Spinal cord (tissue), 9 donors: ENCODE measurements at regions not wholly inside any gene's neighbourhood (a gene's known extent, or its start where the extent isn't known, plus 50 kb on each side); places are given as distances from the start of the nearest gene placed in this dataset.

Source experiments
- DNase-seq, 6 donors: peaks; one replicate each; pipeline versions ENCODE4 v3.0.0 to v3.0.0-alpha.2; 2013 to 2015; ENCODE audit warnings: low spot score in 6 of 6, low read depth in 4 of 6
- H3K27ac ChIP-seq: one replicate; pipeline ENCODE4 v1.5.1; 2013; ENCODE audit warnings: low read depth, low read length, control low read depth
- H3K27me3 ChIP-seq: one replicate; pipeline ENCODE4 v1.6.1; 2013; ENCODE audit warnings: low read length; ENCODE audit not compliant: control insufficient read depth, insufficient read depth
- H3K36me3 ChIP-seq: one replicate; pipeline ENCODE4 v1.6.1; 2013; ENCODE audit warnings: low read length; ENCODE audit not compliant: control insufficient read depth, insufficient read depth
- H3K4me1 ChIP-seq: one replicate; pipeline ENCODE4 v1.6.1; 2013; ENCODE audit warnings: low read length; ENCODE audit not compliant: control insufficient read depth, insufficient read depth
- H3K4me3 ChIP-seq: one replicate; pipeline ENCODE4 v1.5.1; 2013; ENCODE audit warnings: low read depth, low read length, control low read depth
- H3K9me3 ChIP-seq: one replicate; pipeline ENCODE4 v1.6.1; 2013; ENCODE audit warnings: low read length; ENCODE audit not compliant: control insufficient read depth, insufficient read depth
- WGBS: methylation state at CpG from one replicate; pipeline ENCODE4 v1.1.5; 2013; ENCODE audit warnings: missing lambda C conversion rate; ENCODE audit not compliant: insufficient coverage; 5-methylcytosine and 5-hydroxymethylcytosine counted together
- donor health status: healthy.

DNA sequence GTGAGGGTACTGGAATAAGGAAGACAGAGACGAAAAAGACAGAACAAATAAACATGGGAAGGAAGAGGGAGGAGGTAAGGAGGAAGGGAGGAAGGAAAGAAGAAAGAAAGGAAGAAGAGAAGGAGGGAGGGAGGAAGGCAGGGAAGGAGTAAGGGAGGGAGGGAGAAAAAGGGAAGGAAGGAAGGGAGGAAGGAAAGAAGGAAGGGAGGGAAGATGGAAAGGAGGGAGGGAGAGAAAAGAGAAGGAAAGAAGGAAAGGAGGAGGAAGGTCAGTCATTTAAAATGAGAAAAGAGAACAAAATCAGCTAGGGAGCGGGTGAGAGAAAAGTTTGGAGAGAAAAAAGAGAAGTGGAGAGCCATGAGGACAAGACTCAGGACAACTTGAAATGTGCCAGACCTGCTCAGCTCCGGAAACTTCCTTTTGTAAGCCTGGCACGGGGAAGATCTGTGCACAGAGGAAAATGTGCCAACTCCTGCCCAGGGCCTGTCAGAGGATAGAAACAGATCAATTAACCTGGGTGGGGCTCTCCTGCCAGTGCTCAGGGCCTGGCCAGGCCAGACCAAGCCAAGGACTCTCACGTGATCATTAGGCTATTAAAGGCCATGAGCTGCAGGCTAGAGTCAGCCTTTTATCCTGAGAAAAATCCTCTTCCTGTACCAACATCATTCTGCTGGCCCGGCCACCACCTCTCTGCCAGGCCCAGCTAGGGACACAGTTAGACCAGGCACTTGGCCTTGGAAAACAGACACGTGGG, 50.1 kb upstream of the BCL6 start:
- Histone ChIP-seq H3K4me1 (no peaks in the 10 kb centered on the region), H3K9me3 (no peaks in the 10 kb centered on the region), H3K27me3 (no peaks in the 10 kb centered on the region), H3K36me3 (no peaks in the 10 kb centered on the region), H3K27ac (no peak overlapping the region), H3K4me3 (no peak overlapping the region)
- DNase-seq, result no peak
- WGBS, result 83% methylated on average over 6 of the region's 7 CpGs

DNA sequence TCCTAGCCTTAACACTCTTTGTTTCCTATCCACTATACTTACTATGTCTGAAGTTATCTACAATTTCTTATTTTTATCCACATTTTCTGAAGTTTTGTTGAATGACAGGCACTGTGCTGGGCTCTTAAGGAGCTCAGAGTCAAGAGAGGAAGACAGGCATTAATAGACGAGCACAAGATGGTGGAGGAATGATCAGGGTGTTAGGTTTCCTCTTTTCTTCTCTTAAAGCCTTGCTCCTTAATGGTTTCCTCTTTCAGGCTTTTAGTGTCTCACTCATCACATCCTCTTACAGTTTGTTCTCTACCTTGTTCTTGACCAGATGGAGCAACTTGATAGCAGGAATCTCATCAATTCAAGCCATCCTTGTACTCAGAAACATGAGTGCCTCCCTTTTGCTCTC, 52.9 kb upstream of the BCL6 start:
- 80% methylated on average over 1 of the region's 1 CpG for WGBS

GRCh38 chr3:187798531-187799530, 53.6 kb upstream of the BCL6 start:
- H3K27me3 ChIP-seq, result no peaks in the 10 kb centered on the region
- no peaks in the 10 kb centered on the region for H3K9me3 ChIP-seq
- no peaks in the 10 kb centered on the region for H3K4me1 ChIP-seq
- DNase-seq, result no peak
- no peaks in the 10 kb centered on the region for H3K36me3 ChIP-seq
- H3K27ac ChIP-seq, result no peak overlapping the region
- no peak overlapping the region for H3K4me3 ChIP-seq
- WGBS, result 93% methylated on average over 13 of the region's 15 CpGs

More for the DNA sequence above, 52.9 kb upstream of the BCL6 start:
- Histone ChIP-seq H3K9me3 (no peaks in the 10 kb centered on the region), H3K4me3 (no peak overlapping the region), H3K27me3 (no peaks in the 10 kb centered on the region), H3K27ac (no peak overlapping the region), H3K36me3 (no peaks in the 10 kb centered on the region), H3K4me1 (no peaks in the 10 kb centered on the region)
- DNase-seq, result no peak

DNA sequence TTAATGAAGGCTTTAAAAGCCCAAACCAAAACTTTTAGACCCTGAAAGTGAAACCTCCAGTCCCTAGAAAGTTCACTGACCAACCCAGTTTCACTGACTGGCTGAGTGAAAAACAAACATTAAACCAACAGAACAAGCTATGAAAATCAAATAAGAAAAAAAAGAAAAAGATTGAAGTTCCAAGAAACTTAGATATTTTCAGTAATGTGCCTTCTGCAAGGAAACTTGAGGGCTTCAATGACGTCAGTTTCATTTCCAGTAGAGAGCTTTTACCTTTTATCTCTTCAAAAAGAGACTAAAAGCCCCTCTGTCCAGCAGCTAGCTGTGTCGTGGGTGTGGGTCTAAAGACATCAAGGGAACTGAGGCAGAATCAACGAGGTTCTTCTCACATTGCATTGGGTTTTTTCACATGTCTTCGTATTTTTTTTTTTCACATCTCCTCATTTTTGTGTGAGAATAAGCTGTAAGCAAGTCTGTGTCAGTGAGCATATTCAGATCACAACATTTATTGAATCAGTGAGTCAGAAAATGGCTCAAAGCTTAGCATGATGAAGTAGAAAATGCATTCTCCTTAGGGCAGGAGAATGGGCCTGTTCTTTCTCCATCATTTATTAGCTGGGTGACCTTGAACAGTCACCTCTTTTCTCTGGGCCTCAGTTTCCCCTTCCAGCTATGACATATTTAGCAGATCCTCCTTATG, 54.8 kb upstream of the BCL6 start:
- no peak overlapping the region for H3K27ac ChIP-seq
- H3K36me3 ChIP-seq, result no peaks in the 10 kb centered on the region
- H3K4me1 ChIP-seq, result no peaks in the 10 kb centered on the region
- H3K27me3 ChIP-seq, result no peaks in the 10 kb centered on the region
- H3K4me3 ChIP-seq, result no peak overlapping the region
- DNase-seq, result no peak
- no peaks in the 10 kb centered on the region for H3K9me3 ChIP-seq
- WGBS, result no CpG with 5 or more reads among the region's 4 CpGs

- WGBS, result 80% methylated on average over 3 of the region's 5 CpGs
These were observed 55.9 kb upstream of the BCL6 start for GRCh38 chr3:187801152-187801551.

GRCh38 chr3:187802203-187802927, 57.1 kb upstream of the BCL6 start:
- WGBS, result 89% methylated on average over 2 of the region's 7 CpGs

More at GRCh38 chr3:187801152-187801551, 55.9 kb upstream of the BCL6 start:
- H3K9me3 ChIP-seq, result no peaks in the 10 kb centered on the region
- no peaks in the 10 kb centered on the region for H3K4me1 ChIP-seq
- no peak overlapping the region for H3K27ac ChIP-seq
- DNase-seq, result no peak
- H3K4me3 ChIP-seq, result no peak overlapping the region
- H3K36me3 ChIP-seq, result no peaks in the 10 kb centered on the region
- H3K27me3 ChIP-seq, result no peaks in the 10 kb centered on the region

GRCh38 chr3:187802928-187803259, 57.6 kb upstream of the BCL6 start:
- Histone ChIP-seq H3K36me3 (no peaks in the 10 kb centered on the region), H3K4me1 (no peaks in the 10 kb centered on the region), H3K27me3 (no peaks in the 10 kb centered on the region), H3K4me3 (no peak overlapping the region), H3K9me3 (no peaks in the 10 kb centered on the region), H3K27ac (no peak overlapping the region)
- 100% methylated on average over 8 of the region's 9 CpGs for WGBS
- no peak for DNase-seq

More at GRCh38 chr3:187802203-187802927, 57.1 kb upstream of the BCL6 start:
- Histone ChIP-seq H3K36me3 (no peaks in the 10 kb centered on the region), H3K4me1 (no peaks in the 10 kb centered on the region), H3K27ac (no peak overlapping the region), H3K27me3 (no peaks in the 10 kb centered on the region), H3K9me3 (no peaks in the 10 kb centered on the region), H3K4me3 (no peak overlapping the region)
- DNase-seq, result no peak

DNA sequence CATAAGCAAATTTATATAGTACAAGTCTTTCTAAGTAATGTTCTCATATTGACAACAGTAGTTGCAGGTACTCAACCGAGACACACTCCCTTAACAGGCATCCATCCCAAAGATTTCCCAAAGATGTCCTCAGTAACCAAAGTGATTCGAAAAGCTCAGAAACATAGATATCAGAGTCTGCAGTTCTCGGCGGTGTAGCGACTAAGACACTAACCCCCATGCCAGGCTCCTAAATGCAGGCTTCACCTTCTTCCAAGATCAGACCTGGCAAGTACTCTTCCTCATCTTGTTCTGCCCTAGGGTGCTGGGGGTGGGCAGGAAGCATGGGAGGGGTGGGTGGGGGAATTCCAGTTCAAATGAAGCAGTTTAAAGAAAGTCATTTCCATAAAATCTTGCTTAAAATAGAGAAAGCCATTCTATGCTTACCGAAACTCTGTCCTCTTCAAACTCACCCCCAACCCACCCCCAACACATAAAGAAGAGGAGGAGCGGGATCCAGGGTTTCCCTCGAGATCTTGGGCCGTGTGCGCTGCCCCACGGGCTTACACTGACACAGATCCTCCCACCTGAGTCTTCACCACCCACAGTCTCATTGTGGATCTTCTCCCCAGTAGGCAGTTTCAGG, 59.0 kb upstream of the BCL6 start:
- Histone ChIP-seq H3K9me3 (no peaks in the 10 kb centered on the region), H3K4me1 (peaks cover 8% of the 10 kb centered on the region), H3K27me3 (no peaks in the 10 kb centered on the region), H3K4me3 (no peak overlapping the region), H3K27ac (no peak overlapping the region), H3K36me3 (no peaks in the 10 kb centered on the region)
- no peak for DNase-seq
- 93% methylated on average over 5 of the region's 11 CpGs for WGBS

DNA sequence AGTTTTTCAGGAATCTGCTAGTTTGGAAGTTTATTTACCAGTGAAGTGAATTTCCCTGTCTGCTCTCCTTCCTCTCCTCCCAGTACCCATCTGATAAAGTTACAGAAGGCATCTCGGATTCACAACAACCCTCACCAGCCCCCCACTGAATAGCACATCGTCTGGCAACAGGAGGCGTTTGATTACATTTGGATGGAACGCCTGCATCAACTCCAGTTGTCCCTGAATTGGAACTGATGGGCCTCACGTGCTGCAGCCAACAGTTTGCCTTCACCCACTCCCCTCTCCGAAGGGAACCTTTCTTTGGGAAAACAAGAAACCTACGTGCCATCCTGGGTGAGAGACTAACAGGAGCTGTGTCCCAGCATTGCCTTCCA, 59.5 kb upstream of the BCL6 start:
- Histone ChIP-seq H3K4me3 (no peak overlapping the region), H3K36me3 (no peaks in the 10 kb centered on the region), H3K4me1 (peaks cover 8% of the 10 kb centered on the region), H3K9me3 (no peaks in the 10 kb centered on the region), H3K27ac (no peak overlapping the region), H3K27me3 (no peaks in the 10 kb centered on the region)
- peak in 1 of 6 donors; percentile 72 for DNase-seq
- 70% methylated on average over 7 of the region's 7 CpGs for WGBS
